ENCODE measurements at regions not wholly inside any gene's neighbourhood (a gene's known extent, or its start where the extent isn't known, plus 50 kb on each side); places are given as distances from the start of the nearest gene placed in this dataset.

DNA sequence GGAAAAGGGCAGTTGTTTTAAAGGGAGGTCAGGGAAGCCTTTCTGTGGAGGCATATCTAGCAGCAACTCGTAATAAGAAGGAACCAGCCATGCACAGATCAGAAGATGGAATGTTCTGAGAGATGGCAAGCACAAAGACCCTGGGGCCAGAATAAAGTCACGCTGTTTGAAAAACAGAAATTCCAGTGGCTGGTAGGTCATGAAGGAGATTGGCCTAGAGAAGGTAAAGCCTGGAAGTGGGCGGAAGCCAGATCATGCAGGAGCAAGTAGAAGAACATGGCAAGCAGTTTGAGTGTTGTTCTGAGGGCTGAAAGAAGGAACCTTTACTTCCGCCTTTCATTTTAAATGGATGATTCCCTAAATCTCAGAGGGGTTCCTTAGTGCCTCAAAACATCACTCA lies 208.1 kb upstream of the PPP2R3A start:
- H3K4me3 ChIP-seq (ENCODE audit: low read length), result no peak overlapping the region
- no peak for DNase-seq (ENCODE audit: low read depth, low spot score)

DNA sequence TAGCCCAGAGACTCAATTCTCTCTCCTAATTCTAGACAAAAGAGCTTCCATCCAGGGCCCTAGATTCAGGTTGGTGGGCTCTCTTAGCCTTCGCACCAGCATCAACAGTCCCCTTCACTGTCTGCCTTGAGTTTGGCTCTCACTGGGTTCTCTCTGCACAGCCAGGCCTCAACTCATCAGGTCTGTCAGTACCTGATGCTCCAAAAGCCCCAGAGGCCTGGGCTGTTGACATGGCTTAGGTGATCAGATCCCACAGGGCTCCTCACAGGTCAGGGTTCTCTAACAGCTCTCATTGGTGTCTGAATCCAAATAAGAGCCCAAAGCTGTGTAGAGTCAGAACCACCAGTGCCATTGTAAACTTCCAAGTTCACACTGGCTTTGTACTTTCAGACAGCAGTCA lies 206.6 kb upstream of the PPP2R3A start:
- DNase-seq (ENCODE audit: low read depth, low spot score), result no peak
- H3K4me3 ChIP-seq (ENCODE audit: low read length), result no peak overlapping the region

DNA sequence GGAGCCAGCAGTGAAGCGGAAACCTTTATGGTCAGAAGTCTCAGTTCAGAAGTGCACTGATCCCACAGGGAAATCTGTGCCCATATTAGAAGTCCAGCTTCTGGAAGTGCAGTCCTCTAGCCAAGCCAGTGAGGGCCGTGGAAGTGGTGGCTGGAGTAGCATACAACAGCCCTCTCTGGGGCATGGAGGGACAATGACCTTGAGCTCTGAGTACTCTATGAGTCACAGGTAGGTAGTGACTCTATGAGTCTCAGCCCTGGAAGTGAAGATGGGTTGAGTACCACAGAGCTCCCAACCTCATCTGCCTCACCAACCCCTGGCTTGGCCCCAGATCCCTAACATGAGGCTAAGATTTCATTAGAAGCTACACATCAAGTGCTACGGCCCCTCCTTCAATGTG lies 205.9 kb upstream of the PPP2R3A start:
- DNase-seq (ENCODE audit: low read depth, low spot score), result no peak
- H3K4me3 ChIP-seq (ENCODE audit: low read length), result no peak overlapping the region

DNA sequence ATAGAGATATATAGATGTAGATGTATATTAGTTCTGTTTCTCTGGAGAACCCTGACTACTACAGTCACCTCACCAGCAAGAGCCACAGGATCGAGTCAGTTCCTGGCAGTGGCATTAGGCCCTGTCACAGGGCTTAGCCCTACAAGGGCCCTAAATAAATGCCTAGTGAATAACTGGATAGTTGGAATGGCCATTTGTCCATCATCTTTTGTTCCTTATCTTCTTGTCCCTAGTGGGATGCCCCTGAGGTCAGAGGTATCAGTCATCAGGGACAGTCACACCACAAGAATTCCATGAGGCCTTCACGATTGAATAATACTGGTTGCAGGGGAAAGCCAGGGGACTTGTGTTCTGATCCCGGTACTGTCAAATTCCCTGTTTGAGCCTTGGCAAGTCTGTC lies 204.9 kb upstream of the PPP2R3A start:
- H3K4me3 ChIP-seq (ENCODE audit: low read length), result no peak overlapping the region
- DNase-seq (ENCODE audit: low read depth, low spot score), result no peak

DNA sequence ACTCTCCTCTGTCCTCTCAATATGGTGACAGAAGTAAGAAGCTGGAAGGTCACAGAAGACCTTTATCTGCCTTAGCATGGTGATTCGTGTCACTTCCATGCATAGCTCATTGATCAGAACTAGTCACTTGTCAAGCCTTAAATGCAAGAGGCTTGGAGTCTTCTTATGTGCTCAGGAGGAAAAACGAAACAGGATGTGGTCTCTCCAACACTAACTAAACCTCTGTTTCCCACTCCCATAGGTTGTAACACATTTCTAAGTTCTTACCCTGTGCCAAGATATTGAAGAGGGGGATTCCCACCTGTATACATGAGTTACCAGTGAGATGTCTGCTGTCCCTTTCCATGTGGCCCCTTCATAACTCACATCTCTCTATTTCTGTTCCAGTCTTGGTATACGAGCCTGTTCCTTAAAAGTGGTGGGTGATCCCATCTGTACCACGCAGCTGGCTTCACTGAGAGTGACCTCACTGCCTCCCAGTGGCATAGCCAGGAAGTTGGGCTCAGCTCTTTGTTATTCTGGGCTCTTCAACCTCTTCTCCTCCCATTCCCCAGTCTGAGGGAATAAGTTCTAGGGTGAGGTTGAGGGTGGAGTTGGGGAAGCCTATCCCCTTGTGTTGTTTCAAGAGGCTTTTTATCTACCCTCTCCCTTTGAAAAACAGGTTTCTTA lies 203.2 kb upstream of the PPP2R3A start:
- H3K4me3 ChIP-seq (ENCODE audit: low read length), result no peak overlapping the region
- peak; percentile 60 for DNase-seq (ENCODE audit: low read depth, low spot score)

DNA sequence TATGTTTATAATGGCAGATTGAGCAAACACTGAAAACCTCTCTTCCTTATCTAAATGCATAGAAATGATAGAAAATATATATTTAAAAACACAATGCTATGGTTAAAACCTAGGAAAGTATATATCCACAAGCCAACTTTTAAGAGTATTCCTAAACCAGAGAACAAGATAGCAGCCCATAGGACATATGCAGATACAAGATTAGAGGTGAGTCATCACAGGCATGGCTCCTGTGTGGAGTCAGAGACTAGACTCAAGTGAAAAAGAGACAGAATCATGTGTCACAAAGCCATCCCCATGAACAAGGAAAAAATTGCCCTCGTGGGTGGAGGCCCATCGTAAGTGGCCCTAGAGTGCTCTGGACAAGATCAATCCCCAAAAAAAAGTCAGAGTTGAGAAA lies 199.4 kb upstream of the PPP2R3A start:
- DNase-seq (ENCODE audit: low read depth, low spot score), result no peak
- no peak overlapping the region for H3K4me3 ChIP-seq (ENCODE audit: low read length)

DNA sequence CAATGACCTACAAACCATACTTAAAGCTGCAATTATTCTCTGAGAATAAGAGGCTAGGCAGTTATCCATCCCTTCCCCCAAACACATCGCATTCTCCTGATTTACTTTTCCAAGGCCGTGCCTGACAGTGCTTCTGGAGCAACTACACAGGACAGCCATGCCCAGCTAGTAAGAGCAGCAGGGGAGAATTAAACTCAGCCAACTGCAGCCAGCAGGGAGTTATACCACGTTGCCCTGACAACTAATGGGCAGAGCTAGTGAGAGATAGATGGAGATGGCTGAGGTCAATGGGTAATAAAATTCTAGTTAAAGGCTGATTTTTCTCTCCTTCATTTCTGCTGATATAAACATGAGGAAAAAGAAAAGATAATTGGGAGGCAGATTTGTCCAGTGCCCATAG lies 193.8 kb upstream of the PPP2R3A start:
- no peak for DNase-seq (ENCODE audit: low read depth, low spot score)
- H3K4me3 ChIP-seq (ENCODE audit: low read length), result no peak overlapping the region

DNA sequence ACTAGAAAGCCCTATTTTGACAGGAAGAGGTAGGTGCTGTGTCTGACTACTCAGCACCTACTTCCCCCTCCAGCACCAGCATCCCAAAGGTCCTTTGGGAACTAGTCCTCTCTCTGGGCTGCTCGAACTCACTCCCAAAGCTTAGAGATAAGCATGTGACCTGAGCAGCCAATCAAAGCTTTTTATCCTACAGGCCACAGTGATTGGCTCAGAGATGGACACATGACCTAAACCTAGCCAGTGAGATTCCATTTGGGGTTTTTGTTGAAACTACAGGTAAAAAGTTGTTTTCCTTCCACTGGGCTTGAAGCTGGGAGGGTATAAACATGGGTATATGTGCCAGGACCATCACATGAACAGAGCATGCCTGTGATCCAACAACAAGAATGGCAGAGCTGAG lies 186.5 kb upstream of the PPP2R3A start:
- no peak overlapping the region for H3K4me3 ChIP-seq (ENCODE audit: low read length)
- DNase-seq (ENCODE audit: low read depth, low spot score), result no peak

DNA sequence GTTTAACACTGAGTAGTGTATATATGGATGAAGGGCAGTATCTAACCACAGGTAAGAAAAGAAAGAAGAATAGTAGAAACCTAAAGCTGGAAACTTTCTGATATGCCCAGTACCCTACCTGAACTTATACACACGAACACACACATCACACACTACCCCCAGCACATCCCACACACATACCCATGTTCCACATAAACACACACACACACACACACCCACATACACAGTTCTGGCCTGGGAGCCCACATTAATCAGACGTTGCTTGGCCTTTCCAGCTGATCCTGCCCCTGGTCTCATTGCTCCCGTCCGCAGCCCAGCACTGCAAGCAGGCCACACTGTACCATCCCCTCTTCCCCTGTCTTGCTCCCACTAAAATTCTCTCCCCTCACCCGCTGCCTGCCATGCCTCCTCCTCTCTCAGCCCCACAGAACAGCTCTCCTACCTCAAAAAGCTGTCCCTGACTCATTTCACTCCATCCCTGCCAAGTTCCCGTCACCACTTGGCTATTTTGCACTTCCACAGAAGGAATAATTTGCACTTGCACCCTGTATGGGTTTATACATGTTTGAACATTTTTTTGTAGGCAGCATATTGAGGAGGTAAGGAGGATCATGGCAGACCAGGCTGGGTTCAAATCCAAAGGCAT lies 185.8 kb upstream of the PPP2R3A start:
- H3K4me3 ChIP-seq (ENCODE audit: low read length), result no peak overlapping the region
- DNase-seq (ENCODE audit: low read depth, low spot score), result no peak

DNA sequence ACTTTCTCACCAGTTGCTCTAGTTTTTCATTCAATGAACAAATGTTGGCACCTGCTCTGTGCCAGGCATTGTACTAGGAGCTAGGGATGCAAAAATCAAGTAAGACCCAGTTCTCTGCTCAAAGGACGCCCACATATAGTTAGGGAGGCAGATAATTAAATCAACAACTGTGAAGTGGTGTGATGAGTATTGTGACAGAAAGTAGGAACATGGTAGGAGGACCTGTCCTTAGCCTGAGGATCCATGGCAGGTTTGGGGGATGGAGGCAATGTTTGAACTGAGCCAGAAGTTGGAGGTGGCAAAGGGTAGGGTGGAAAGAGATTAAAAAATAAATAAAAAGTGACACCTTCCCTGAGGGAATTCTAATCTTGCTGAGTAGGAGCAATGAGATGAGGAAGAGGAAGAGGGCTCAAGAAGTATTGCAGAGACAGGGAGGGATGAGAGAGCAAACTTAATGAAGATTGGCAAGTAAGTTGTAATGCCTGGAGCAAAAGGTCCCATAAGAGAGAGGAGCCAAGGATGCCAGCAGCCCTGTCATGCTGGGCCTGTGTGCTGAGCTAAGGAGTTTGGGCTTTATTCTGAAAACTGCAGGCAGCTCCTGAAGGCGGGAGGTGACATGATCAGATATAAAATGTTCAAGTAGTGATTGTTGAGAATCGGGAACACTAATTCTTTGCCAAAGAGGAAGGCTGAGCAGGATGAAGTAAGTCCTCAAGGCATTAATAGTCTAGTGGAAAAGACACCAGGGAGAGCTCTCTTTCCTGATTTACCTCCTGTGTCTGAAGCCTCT lies 184.3 kb upstream of the PPP2R3A start:
- no peak for DNase-seq (ENCODE audit: low read depth, low spot score)
- H3K4me3 ChIP-seq (ENCODE audit: low read length), result no peak overlapping the region

DNA sequence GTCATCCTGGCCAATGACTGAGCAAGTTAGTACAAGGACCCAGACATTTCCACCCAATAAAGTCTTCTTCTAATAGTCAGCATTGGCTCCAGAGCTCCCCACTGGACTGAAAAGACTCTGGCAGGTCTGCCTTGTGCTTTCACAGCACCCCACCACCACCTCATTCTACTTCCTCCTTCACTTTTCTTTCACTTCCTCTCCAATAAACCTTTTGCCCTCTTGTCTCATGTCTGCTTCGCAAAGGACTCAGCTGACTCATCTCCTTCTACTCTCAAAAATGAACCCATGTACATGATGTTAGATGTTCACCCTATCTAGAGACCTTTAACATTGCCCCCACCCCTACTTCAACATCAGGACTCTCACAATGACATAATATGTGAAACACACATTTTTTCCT lies 181.0 kb upstream of the PPP2R3A start:
- no peak for DNase-seq (ENCODE audit: low read depth, low spot score)
- no peak overlapping the region for H3K4me3 ChIP-seq (ENCODE audit: low read length)

DNA sequence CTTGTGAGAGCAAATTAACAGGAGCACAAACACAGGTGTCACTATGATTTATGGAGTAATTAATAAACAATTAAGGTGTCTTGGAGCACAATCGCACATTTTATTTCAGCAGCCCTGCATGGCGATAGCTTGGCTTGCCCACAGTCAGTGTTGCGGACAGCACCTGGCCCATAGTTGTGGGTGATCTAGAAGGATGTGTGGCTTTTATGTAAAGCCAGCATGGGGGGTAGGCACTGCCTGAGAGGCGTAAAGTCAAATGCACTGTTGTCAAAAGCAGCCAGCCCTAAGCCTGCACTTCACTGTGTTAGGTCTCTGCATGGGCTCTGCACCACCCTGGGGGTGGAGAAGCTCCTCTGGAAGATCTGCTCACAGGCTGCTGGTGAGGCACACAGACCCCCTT lies 177.4 kb upstream of the PPP2R3A start:
- H3K4me3 ChIP-seq (ENCODE audit: low read length), result peak overlapping the region; percentile 10; the same call in 1 of the 2 replicates
- peak; percentile 71 for DNase-seq (ENCODE audit: low read depth, low spot score)

DNA sequence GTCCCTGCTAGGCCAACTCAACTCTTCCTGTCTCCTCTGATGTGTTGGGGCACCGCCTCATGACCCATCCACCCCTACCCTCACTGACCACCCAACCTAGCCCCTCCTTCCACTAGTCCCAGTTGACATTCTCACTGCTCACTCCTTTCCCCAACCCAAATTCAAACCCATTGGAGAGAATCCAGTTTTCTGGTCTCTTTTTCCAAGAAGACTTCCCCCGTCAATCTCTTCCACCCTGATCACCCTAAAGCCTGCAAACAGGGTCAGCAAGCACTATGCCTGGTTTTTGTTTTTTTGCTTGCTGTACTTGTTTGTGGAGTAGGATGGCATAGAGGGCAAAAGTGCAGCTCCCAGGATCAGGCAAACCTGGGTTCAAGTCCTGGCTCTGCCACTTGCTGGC lies 176.6 kb upstream of the PPP2R3A start:
- DNase-seq (ENCODE audit: low read depth, low spot score), result no peak
- H3K4me3 ChIP-seq (ENCODE audit: low read length), result no peak overlapping the region

DNA sequence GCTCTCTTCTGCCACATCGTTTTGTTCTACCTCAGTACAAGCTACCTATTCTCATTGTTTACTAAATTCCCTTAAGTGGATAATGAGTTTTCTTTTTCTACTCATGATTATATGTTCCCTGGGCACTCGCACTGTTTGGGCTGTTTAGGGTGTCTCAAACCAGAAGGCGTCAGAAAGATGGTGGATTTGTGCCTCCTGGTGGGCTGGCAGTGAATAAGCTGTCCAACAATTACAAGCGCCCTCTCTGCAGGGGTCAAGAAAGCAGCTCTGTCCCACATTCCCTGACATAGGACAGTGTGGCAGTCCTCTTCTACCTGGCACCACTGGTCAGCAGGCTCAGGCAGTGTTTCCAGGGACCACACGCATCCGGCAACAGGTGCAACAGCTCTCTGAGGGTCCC lies 173.4 kb upstream of the PPP2R3A start:
- DNase-seq (ENCODE audit: low read depth, low spot score), result no peak
- no peak overlapping the region for H3K4me3 ChIP-seq (ENCODE audit: low read length)

DNA sequence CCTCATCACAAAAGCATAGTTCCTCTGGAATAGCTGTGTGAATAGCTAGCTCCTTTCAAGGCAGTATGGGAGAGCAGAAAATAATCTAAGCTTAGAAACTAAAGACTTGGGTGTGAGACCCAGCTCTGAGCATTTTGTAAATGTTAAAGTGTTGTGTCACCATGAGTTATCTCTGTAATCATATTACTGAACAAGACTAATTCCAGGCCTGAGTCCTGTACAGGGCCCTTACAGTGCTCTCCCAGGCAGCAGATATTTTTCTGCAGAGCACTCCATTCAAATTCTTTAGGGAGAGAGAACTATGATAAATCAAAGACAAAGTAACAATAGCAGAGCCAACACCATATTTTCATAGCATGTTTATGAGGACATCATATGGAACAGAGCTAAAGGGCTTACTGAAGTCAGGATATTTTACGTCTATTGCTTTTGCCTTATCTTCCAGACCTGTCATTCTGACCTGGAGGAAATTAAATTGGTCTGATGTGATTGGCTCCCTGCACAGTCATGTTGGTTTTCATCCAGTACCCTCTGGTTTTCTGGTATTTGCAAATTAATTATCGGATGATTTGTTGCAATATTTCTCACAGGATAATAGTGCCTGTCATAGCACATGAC lies 172.6 kb upstream of the PPP2R3A start:
- H3K4me3 ChIP-seq (ENCODE audit: low read length), result no peak overlapping the region
- DNase-seq (ENCODE audit: low read depth, low spot score), result no peak

DNA sequence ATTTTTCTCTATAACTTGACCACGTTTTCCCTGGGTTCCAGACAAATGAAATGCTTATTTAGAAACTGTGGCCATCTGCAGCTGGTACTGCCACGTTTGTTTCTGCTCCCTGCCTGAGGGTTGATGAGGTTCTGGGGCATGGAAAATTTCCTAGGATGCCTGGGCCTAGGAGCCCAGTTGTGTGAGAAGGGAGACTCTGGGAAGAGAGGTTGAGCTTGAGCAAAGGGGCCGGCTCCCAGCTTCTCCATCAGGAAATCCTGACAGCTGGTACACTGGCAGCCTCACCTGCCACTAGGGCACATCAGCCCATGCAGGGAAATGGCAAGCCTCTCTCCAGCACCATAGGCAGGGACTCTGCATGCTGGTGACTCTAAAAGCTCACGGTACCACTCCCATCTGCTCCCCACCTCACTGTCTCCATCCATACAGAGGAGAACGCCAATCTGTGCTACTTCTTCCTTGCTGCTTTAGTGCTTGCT lies 165.4 kb upstream of the PPP2R3A start:
- DNase-seq (ENCODE audit: low read depth, low spot score), result no peak
- no peak overlapping the region for H3K4me3 ChIP-seq (ENCODE audit: low read length)

DNA sequence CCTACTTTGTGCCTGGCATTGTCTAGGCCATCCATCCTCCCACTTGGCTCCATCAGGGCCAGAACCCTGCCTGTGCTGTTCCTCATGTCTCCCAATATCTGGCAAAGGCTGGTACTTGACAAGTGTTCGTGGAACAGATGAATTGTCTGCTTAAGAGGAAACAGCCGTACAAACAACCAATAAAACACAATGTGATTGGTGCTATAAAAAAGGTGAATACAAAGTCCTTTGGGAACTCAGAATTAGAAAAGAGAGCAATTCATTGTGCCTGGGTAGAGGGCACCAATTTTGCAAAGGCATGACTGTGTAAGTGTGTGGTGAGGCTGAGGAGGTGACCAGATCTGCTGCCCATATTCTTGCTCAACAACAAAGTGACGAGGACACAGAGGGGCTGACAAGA lies 164.5 kb upstream of the PPP2R3A start:
- no peak for DNase-seq (ENCODE audit: low read depth, low spot score)
- no peak overlapping the region for H3K4me3 ChIP-seq (ENCODE audit: low read length)

DNA sequence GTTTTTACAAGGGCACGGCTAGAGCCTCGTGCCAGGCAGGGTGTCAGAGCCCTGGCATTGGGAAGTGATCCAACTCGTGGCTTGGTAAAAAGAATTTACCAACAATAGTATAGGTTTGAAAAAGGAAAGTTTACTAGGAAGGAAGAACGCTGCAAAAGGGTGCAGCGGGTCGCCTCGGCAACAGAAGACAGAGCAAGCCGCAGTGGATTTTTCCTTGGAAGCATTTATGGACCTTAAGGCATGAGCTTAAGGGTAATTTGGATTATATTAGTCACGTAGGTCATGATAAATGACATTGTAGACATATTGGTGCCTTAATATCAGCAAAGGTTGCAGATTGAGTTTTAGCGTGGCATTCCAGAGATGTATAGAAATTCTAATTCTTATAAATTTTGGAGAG lies 163.4 kb upstream of the PPP2R3A start:
- H3K4me3 ChIP-seq (ENCODE audit: low read length), result no peak overlapping the region
- no peak for DNase-seq (ENCODE audit: low read depth, low spot score)

DNA sequence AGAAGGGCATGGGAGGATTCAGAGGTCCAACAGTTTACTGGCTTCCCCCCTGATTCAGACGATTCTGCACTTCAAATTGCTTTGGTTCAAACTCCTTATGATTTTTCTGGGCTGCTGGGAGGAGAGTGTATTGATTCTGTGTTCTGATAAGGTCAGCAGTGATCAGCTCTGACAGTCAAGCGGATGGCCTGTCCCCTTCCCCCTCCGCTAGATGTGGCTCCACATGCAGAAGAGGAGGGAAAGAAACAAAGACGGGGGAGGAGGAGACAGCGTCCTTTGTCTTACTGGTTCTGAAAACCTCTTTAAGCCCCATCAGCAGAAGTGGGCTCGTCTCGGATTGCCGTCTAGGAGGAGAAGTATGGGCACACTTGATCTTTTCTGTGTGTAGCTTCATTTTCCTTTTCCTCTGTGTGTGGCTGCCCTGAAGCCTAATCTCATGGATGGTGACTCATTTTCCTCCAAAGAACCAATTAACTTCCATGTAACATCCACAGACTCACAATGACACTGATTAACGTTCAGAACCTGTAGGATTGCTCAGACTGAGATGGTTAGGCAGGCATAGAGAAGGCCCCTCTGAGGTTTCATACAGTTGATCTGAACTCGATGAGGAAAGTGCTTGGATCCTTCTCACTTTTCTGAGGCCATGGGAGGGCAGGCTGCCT lies 162.4 kb upstream of the PPP2R3A start:
- no peak for DNase-seq (ENCODE audit: low read depth, low spot score)
- no peak overlapping the region for H3K4me3 ChIP-seq (ENCODE audit: low read length)
